ENCODE measurements at regions not wholly inside any gene's neighbourhood (a gene's known extent, or its start where the extent isn't known, plus 50 kb on each side); places are given as distances from the start of the nearest gene placed in this dataset.

DNA sequence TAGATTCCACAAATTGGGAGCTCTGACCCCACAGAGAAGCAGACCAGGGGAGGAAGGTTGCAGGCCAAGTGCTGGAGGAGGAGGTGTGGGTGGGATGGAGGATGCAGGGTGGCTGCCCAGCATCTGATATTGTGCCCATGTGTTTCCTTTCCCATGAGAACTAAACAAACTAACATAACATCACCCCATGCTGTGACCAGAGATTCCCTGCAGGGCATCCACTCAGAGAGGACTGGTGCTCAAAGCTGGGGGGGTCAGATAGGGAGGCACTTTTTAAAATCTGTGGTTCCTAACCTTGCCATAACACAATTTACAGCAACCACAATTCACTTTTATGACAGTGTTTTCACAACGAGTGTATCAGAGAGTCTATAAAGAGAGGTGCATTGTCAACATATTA lies 1277.6 kb downstream of the AACS start:
- no peak for DNase-seq (ENCODE audit: low read depth in 1 of 2, low spot score in 1 of 2)

- DNase-seq (ENCODE audit: low read depth in 1 of 2, low spot score in 1 of 2): no peak
These were observed 1278.1 kb downstream of the AACS start for GRCh38 chr12:126343321-126343720.

- no peak for DNase-seq (ENCODE audit: low read depth in 1 of 2, low spot score in 1 of 2)
These were observed 1280.9 kb downstream of the AACS start for GRCh38 chr12:126346087-126346486.

GRCh38 chr12:126347421-126347820 lies 1282.2 kb downstream of the AACS start:
- no peak for DNase-seq (ENCODE audit: low read depth in 1 of 2, low spot score in 1 of 2)

DNA sequence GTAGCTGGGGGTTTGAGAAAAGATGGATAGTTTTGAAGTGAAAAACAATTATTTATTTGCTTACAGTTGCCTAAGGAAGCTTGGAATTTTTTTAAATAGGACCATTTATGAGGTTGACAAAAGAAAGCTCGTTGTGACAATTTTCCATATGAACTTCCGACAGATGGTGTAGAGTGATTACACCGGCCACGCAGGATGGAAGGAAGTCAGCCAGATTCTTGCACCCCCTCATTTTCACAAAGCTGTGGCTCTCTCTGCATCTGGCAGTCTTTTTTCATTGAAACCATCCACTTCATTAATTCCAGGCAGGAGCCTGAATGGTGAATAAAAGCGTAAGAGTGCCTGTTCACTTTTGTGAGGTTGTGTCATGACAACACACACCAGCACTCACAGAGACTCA lies 1284.1 kb downstream of the AACS start:
- DNase-seq (ENCODE audit: low read depth in 1 of 2, low spot score in 1 of 2): no peak

GRCh38 chr12:126353604-126354003 lies 1288.4 kb downstream of the AACS start:
- DNase-seq (ENCODE audit: low read depth in 1 of 2, low spot score in 1 of 2): no peak

DNA sequence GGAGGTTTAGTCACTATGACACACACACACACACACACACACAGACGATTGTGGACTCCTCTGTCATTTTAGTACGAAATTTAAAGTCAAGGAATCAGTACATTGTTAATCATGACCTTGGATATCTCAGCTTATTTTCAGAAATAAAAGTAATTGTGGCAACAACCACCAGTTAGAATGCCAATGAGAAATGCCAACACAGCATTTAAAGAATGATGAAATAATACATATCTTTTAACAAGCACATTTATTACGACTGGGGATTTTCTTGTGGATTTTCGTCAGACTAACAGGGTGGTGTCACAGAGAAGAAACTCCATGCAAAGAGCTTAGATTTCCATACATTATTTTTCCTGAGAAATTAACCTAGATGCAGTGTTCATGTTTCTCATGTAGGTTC lies 1289.4 kb downstream of the AACS start:
- no peak for DNase-seq (ENCODE audit: low read depth in 1 of 2, low spot score in 1 of 2)

- DNase-seq (ENCODE audit: low read depth in 1 of 2, low spot score in 1 of 2): no peak
These were observed 1290.1 kb downstream of the AACS start for GRCh38 chr12:126355346-126355745.

DNA sequence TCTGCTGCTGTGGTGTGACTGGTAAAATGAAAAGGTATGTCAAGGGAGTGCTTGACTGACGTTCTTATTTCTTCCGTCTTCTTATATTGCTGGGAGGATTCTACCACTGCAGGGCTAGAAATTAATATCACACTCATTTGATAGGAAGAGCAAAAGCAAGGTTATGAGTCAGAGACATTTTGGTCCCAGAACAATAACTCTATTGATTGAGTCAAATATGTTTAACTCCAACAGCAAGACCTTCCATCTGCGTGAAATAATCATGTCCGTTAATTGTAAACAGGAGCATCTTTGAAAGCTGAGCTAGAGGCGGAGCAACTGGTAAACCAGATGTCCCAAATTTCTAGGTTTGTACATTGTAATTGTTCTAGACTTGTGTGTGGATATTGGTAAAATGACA lies 1293.6 kb downstream of the AACS start:
- DNase-seq (ENCODE audit: low read depth in 1 of 2, low spot score in 1 of 2): no peak

- DNase-seq (ENCODE audit: low read depth in 1 of 2, low spot score in 1 of 2): no peak
These were observed 1294.0 kb downstream of the AACS start for GRCh38 chr12:126359216-126359615.

DNA sequence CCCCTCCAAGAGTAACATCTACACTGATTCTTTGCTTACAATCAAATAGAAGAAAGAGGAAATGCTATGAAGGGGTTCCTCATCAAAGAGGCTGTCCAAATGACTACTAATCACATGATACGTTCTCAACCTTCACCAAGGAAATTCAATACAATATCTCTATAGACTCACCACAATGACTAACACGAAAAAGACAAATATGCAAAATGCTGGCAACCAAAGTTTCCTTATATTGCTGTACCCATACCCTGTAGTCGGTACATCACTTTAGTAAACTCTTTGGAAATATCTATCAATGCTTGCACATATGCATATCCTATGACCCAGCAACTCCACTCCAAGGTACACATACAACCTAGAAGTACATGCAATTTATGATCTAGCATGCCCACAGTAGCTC lies 1296.6 kb downstream of the AACS start:
- DNase-seq (ENCODE audit: low read depth in 1 of 2, low spot score in 1 of 2): no peak

- no peak for DNase-seq (ENCODE audit: low read depth in 1 of 2, low spot score in 1 of 2)
These were observed 1297.3 kb downstream of the AACS start for GRCh38 chr12:126362493-126362892.

DNA sequence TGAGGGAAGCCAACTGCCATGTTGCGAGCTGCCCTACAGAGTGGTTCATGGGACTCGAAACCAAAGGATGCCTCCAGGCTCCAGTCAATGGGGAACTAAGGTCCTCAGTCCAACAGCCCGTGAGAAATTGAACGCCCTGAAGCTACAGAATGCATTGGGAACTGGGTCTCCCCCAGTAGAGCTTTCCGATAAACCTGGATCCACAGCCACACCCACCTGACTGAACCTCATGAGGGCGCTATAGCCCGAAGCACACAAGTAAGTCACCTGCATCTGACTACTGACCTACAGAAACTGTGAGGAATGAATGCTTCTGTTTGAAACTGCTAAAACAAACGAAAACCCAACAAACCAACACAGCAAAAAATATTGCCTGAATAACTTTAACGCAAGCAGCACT lies 1297.7 kb downstream of the AACS start:
- DNase-seq (ENCODE audit: low read depth in 1 of 2, low spot score in 1 of 2): no peak

DNA sequence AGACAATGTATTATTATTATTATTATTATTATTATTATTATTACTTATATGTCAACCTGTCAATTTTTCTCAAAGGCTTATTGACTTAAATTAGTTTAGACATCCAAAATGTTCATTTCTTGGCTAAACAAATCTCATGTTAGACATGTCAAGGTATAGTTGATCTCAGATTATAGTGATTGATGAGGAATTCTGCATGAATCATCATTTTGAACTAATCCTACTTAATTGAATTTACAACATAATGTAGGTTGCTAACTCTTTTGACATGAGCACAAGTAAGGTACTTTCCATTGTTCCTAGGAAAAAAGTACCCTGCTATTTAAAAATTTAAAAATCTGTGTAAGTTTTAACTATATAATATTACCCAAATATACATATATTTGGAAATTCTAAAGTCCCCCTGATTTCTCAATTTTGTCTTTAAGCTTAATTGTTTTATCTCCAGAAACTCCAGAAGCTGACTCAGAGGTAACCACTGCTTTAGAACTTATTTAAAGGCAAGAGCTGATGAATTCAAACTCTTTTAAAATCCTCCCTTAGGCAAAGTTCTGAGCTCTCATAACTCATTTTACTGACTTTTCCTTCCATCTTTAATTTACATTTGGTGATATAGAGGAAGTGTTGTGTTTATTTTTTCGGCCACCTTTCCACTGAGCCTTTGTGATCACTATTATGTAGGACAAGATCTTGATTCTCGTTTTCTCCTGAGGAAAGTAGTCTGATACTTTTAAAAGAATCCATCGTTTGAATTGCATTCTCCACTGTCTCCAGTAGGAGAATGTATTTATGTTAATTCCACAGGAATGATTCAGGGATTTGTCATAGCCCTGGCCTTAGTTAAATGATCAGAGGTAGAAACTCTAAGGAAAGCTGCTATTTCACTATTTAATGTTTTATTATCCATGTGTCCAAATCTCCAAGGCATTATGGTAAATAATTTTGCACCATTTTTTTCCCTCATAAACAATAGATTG lies 1304.5 kb downstream of the AACS start:
- no peak for DNase-seq (ENCODE audit: low read depth in 1 of 2, low spot score in 1 of 2)

- no peak for DNase-seq (ENCODE audit: low read depth in 1 of 2, low spot score in 1 of 2)
These were observed 1318.3 kb downstream of the AACS start for GRCh38 chr12:126383506-126383905.

DNA sequence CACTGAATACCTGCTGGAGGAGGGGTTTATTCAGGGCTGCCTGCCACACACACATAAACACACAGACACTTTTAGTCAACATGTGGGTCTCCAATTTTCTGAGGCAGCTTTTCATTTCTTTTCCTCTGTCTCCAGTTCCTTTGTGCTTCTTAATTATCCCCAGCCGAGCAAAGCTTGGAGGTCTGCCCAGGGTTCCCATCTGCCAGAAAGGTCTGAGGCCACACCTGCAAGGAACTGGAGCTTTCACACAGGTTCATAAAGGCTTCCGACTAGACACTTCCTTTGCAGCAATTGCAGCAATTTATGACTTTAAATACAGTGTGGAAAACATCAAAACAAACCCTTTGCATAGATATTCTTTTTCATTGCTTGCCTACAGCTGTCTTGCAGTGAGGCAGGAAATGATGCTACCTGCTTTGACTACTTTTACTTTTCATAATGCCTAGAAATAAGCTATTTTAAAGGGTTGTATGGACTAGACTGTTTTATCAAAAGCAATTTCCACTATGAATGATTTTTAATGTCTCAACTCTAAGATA lies 1318.9 kb downstream of the AACS start:
- no peak for DNase-seq (ENCODE audit: low read depth in 1 of 2, low spot score in 1 of 2)

GRCh38 chr12:126385785-126386184 lies 1320.5 kb downstream of the AACS start:
- no peak for DNase-seq (ENCODE audit: low read depth in 1 of 2, low spot score in 1 of 2)

DNA sequence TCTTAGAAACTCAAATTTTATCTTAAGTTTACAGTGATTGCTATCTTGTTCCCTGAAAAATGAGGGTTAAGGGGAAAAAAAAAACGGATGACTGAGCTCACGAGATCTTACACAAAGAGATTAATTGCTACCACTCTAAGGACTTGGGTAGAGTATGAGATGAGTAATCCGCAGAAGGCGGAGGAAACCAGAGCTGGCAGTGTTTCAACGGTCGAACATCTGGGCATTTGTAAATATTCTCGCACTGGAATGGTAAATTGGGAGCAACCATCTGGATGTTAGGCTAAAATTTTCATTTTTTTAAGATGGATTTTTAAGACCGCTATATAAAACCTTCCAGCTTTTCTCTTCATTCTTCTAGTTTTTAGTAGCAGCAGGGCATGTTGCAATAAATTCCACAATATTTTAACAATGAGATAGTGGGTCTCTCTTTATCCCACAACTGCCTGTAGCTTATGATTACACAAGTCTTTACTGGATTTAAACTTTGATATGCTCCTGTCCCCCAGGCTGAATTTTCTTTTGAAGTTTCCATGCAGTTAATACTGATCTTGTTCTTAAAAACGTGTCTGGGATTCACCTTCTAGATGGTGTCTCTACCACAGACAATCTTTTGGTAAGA lies 1324.1 kb downstream of the AACS start:
- DNase-seq (ENCODE audit: low read depth in 1 of 2, low spot score in 1 of 2): no peak

- DNase-seq (ENCODE audit: low read depth in 1 of 2, low spot score in 1 of 2): no peak
These were observed 1324.7 kb downstream of the AACS start for GRCh38 chr12:126389961-126390360.

- no peak for DNase-seq (ENCODE audit: low read depth in 1 of 2, low spot score in 1 of 2)
These were observed 1325.8 kb downstream of the AACS start for GRCh38 chr12:126390969-126391566.

- DNase-seq (ENCODE audit: low read depth in 1 of 2, low spot score in 1 of 2): no peak
These were observed 1331.3 kb downstream of the AACS start for GRCh38 chr12:126396536-126396935.

DNA sequence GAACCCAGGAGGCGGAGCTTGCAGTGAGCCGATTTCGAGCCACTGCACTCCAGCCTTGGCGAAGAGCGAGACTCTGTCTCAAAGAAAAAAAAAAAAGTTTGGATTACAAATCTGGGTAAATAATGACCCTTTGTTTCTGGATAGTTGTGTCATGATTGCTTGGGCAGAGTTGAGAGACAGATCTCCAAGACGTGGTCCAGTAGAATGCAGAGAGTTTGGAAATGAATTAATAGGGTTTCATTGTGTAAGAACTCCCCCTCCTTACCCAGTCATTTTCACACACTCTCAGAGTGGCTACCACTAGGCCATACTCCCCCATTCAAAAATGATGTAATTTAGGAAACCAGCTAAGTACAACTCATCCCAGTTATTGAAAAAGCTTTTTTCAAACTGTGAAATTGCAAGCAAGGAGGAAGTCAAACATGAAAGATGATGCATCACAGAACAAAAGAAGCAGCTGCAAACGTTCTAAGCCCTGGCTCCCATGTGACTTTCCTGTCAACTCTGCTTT lies 1331.9 kb downstream of the AACS start:
- DNase-seq (ENCODE audit: low read depth in 1 of 2, low spot score in 1 of 2): no peak
